Neural cell (in vitro differentiated cells): ENCODE measurements at regions not wholly inside any gene's neighbourhood (a gene's known extent, or its start where the extent isn't known, plus 50 kb on each side); places are given as distances from the start of the nearest gene placed in this dataset.

Experiments
- CTCF ChIP-seq: fragments of 450-650 bp; IDR thresholded peaks from 2 replicates; pipeline ENCODE4 v1.5.1; 2014; ENCODE audit warnings: antibody characterized with exemption, mild to moderate bottlenecking, moderate library complexity; ENCODE audit not compliant: poor library complexity, severe bottlenecking
- EP300 ChIP-seq: fragments of 450-650 bp; conservative IDR thresholded peaks from 2 replicates; pipeline ENCODE4 v1.6.1; 2014; ENCODE audit warnings: antibody characterized with exemption, mild to moderate bottlenecking, moderate library complexity; ENCODE audit not compliant: poor library complexity, severe bottlenecking
- EZH2 ChIP-seq: fragments of 200-600, 300-800 bp; shearing (Covaris generic), sonication (generic); IDR thresholded peaks from 2 replicates; pipeline ENCODE4 v1.6.1; 2014; ENCODE audit warnings: antibody characterized with exemption, low read length, borderline replicate concordance, mild to moderate bottlenecking; ENCODE audit not compliant: insufficient read depth, poor library complexity, severe bottlenecking
- MXI1 ChIP-seq: fragments of 450-650 bp; conservative IDR thresholded peaks from 2 replicates; pipeline ENCODE4 v1.6.1; 2014; ENCODE audit warnings: antibody characterized with exemption, mild to moderate bottlenecking; ENCODE audit not compliant: poor library complexity, severe bottlenecking
- POLR2AphosphoS5 ChIP-seq: IDR thresholded peaks from 2 replicates; pipeline ENCODE4 v1.6.1; 2012
- REST ChIP-seq: IDR thresholded peaks from 2 replicates; pipeline ENCODE4 v1.6.1; 2012; ENCODE audit warnings: borderline replicate concordance
- SMC3 ChIP-seq: fragments of 450-650 bp; conservative IDR thresholded peaks from 2 replicates; pipeline ENCODE4 v1.6.1; 2014; ENCODE audit warnings: antibody characterized with exemption, mild to moderate bottlenecking, moderate library complexity; ENCODE audit not compliant: poor library complexity

GRCh38 chr2:14907014-14907612 lies 274.6 kb downstream of the LRATD1 start:
- TF ChIP-seq CTCF: no peak
- no peak for TF ChIP-seq MXI1
- no peak for TF ChIP-seq EP300
- TF ChIP-seq EZH2: no peak
- TF ChIP-seq REST: no peak
- no peak for TF ChIP-seq SMC3
- no peak for TF ChIP-seq POLR2AphosphoS5
